Breast epithelium (tissue), 4 donors: ENCODE measurements at regions not wholly inside any gene's neighbourhood (a gene's known extent, or its start where the extent isn't known, plus 50 kb on each side); places are given as distances from the start of the nearest gene placed in this dataset.
A peak's percentile ranks its signal among the peaks of the same experiment; 100 is the strongest.

ENCODE experiments used
- DNase-seq, 2 donors: peaks; one replicate each; pipeline ENCODE4 v3.0.0-alpha.2; 2019; ENCODE audit warnings: low spot score in 2 of 2
- H3K27ac ChIP-seq, 2 donors: fragments of 200-600 bp; sonication (generic) in 1 of 2; one replicate each; pipeline ENCODE4 v1.5.1; 2016 to 2019; ENCODE audit warnings: mild to moderate bottlenecking in 1 of 2
- H3K27me3 ChIP-seq, 2 donors: fragments of 200-600 bp; sonication (generic) in 1 of 2; one replicate each; pipeline versions ENCODE4 v1.5.1 to v1.6.0; 2017 to 2019; ENCODE audit warnings: control low read depth in 1 of 2, mild to moderate bottlenecking in 1 of 2
- H3K36me3 ChIP-seq: fragments of 200-600 bp; one replicate; pipeline ENCODE4 v1.5.1; 2019
- H3K4me1 ChIP-seq, 2 donors: fragments of 200-600 bp; sonication (generic); one replicate each; pipeline ENCODE4 v1.5.1; 2016 to 2019; ENCODE audit warnings: control low read depth in 1 of 2
- H3K4me3 ChIP-seq, 3 donors: fragments of 200-600 bp; sonication (generic); 1 replicate in 2 of 3; 2 replicates in 1 of 3; pipeline ENCODE4 v1.5.1; 2016 to 2019; ENCODE audit warnings: mild to moderate bottlenecking in 3 of 3, moderate library complexity in 2 of 3
- H3K9me3 ChIP-seq, 2 donors: fragments of 200-600 bp; sonication (generic) in 1 of 2; one replicate each; pipeline ENCODE4 v1.5.1; 2016 to 2019; ENCODE audit warnings: control low read depth in 1 of 2
- POLR2A ChIP-seq: fragments of 450-650 bp; IDR thresholded peaks from one replicate; pipeline ENCODE4 v1.6.1; 2016; ENCODE audit warnings: antibody characterized with exemption, mild to moderate bottlenecking, moderate library complexity
- POLR2AphosphoS5 ChIP-seq, 3 donors: sonication (generic); formaldehyde crosslinking; IDR thresholded peaks; one replicate each; pipeline ENCODE4 v1.6.1; 2017; ENCODE audit warnings: antibody characterized with exemption in 3 of 3
- intact Hi-C: fragments of 100-400 bp; cut with DNase I; formaldehyde crosslinking; loops from one replicate; pipeline ENCODE4 v1.15.1; 2023; ENCODE audit warnings: low total_unique reads
- TF ChIP-seq, protein P1 (sequence below), 3 donors: fragments of 450-650 bp; IDR thresholded peaks; one replicate each; pipeline ENCODE4 v1.5.1; 2016 to 2017; ENCODE audit warnings: antibody characterized with exemption in 3 of 3, mild to moderate bottlenecking in 3 of 3, moderate library complexity in 3 of 3

DNA sequence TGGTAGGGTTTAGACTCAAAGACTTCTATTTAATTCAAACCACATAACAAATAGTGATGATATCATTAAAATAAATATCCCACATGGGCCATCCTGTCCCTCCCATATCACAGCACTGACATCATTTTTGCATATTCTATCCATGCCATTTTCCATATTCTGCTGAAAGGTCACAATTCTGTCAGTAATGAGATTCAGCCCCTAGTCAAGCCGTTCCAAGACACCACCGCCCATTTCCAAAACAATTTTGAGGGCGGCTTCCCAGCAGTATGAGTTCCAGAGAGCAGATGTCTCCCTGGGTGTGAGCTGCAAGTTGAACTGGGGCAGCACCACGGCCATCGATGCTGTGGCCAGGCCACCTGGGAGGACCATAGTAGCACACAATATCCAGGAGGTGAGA is 65.1 kb upstream of the PLEKHG1 start:
- intact Hi-C loops: no loop called here
- Histone ChIP-seq H3K27ac (peak overlapping the region in 1 of 2 donors; percentile 8), H3K27me3 (no peaks in the 10 kb centered on the region), H3K9me3 (no peaks in the 10 kb centered on the region), H3K4me1 (no peaks in the 10 kb centered on the region), H3K36me3 (no peaks in the 10 kb centered on the region), H3K4me3 (no peak overlapping the region)
- DNase-seq: no peak
- TF ChIP-seq POLR2AphosphoS5 (IDR thresholded peaks at IDR 0.05) (no peak), POLR2A (no peak)
- TF ChIP-seq, protein P1, sequence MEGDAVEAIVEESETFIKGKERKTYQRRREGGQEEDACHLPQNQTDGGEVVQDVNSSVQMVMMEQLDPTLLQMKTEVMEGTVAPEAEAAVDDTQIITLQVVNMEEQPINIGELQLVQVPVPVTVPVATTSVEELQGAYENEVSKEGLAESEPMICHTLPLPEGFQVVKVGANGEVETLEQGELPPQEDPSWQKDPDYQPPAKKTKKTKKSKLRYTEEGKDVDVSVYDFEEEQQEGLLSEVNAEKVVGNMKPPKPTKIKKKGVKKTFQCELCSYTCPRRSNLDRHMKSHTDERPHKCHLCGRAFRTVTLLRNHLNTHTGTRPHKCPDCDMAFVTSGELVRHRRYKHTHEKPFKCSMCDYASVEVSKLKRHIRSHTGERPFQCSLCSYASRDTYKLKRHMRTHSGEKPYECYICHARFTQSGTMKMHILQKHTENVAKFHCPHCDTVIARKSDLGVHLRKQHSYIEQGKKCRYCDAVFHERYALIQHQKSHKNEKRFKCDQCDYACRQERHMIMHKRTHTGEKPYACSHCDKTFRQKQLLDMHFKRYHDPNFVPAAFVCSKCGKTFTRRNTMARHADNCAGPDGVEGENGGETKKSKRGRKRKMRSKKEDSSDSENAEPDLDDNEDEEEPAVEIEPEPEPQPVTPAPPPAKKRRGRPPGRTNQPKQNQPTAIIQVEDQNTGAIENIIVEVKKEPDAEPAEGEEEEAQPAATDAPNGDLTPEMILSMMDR (IDR thresholded peaks at IDR 0.05): no peak

DNA sequence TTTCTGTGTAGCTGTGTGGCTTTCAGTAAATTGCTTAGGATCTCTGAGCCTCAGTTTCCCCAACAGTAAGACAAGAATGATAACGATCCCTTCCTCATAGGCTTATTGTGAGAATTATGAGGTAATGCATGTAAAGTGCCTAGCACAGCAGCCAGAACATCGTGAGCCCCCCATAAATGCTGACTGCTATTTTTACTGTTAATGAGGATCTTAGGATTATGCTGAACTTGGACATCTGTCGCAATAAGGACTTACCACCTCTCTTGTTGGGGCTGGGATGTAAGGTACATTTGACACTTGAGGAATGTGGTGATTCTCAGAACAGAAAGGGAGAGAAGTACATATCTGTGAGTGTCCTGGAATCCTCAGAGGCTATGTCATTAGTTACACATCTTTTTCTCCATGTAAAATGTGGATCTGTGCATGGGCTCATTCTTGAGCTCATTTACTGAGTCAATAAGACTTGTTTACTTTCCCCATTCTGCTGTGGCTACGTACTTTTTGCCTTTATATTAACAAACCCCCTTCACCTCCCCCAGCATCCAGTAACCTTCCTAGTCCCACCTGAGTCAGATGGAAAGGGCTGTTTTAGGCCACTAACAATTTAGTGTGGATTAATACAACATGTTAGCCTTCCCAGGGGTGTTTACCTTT is 64.4 kb upstream of the PLEKHG1 start:
- Histone ChIP-seq H3K27ac (peak overlapping the region in 1 of 2 donors; percentile 8), H3K36me3 (no peaks in the 10 kb centered on the region), H3K4me3 (no peak overlapping the region), H3K9me3 (no peaks in the 10 kb centered on the region), H3K4me1 (no peaks in the 10 kb centered on the region), H3K27me3 (no peaks in the 10 kb centered on the region)
- TF ChIP-seq, protein P1 (IDR thresholded peaks at IDR 0.05): no peak
- TF ChIP-seq POLR2A (no peak), POLR2AphosphoS5 (IDR thresholded peaks at IDR 0.05) (no peak)
- intact Hi-C loops: no loop called here
- DNase-seq: no peak

DNA sequence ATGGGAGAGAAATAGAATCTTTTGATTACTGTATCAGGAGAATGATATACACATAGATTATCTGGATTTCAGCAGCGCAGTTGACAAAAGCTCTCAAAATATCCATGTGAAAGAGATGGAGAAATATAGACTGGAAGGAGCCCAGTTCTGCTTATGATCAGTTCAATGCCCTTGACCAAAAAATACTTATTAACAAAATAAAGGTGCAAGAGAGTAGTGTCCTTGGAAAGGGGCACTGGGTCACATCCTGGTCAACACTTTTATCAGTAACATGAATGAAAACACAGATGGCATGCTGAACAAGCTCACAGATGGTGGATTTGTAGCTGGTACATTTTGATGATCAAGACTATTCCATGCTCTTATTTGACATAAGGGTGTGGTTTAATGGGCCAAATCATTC is 63.9 kb upstream of the PLEKHG1 start:
- no peak for TF ChIP-seq POLR2A
- TF ChIP-seq, protein P1 (IDR thresholded peaks at IDR 0.05): no peak
- TF ChIP-seq POLR2AphosphoS5 (IDR thresholded peaks at IDR 0.05): no peak
- Histone ChIP-seq H3K36me3 (no peaks in the 10 kb centered on the region), H3K9me3 (no peaks in the 10 kb centered on the region), H3K27me3 (no peaks in the 10 kb centered on the region), H3K27ac (no peak overlapping the region), H3K4me3 (no peak overlapping the region), H3K4me1 (no peaks in the 10 kb centered on the region)
- intact Hi-C loops: no loop called here
- no peak for DNase-seq

DNA sequence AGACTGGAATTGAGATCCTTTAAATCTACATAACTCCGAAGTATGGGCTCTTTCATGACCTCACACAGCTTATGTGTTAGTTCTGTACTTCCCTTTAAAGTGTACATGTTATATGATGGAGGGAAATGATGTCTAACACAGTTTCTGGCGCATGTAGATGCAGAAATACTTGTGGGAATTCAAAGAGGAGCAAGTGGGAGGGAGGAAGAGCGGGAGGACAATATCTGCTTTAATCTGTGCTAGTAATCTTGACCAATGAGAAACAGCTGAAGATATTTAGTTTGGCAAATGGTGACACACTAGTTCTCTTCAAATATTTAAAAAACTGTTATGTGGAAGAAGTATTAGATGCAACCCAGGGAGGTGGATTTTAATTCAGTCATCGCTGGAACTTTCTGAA is 62.9 kb upstream of the PLEKHG1 start:
- H3K4me1 ChIP-seq: no peaks in the 10 kb centered on the region
- H3K4me3 ChIP-seq: no peak overlapping the region
- no peaks in the 10 kb centered on the region for H3K9me3 ChIP-seq
- DNase-seq: no peak
- H3K27ac ChIP-seq: peak overlapping the region in 1 of 2 donors; percentile 68
- intact Hi-C loops: no loop called here
- H3K36me3 ChIP-seq: no peaks in the 10 kb centered on the region
- TF ChIP-seq POLR2A: no peak
- TF ChIP-seq, protein P1 (IDR thresholded peaks at IDR 0.05): no peak
- TF ChIP-seq POLR2AphosphoS5 (IDR thresholded peaks at IDR 0.05): no peak
- no peaks in the 10 kb centered on the region for H3K27me3 ChIP-seq

DNA sequence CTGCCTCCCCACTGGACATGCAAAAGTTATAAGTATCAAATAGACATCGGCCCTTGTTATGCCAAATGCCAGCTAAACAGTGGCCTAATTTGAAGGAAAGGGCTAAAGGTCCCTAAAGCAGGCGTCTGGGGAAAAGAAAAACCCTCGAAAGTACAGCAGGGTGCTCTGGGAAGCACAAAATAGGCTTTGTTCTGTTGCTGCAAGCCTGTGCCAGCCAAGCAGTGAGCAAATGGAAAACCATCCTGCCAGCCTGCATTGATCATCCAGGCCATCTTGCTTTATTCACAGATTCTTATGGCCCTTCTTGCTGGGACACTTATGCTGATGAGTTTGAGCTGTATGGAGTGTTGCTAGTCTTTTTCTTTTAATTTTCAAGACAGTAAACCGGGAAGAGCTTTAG is 62.2 kb upstream of the PLEKHG1 start:
- Histone ChIP-seq H3K9me3 (no peaks in the 10 kb centered on the region), H3K4me1 (no peaks in the 10 kb centered on the region), H3K4me3 (no peak overlapping the region), H3K36me3 (no peaks in the 10 kb centered on the region), H3K27me3 (no peaks in the 10 kb centered on the region), H3K27ac (peak overlapping the region; percentile 30 to 68)
- DNase-seq: no peak
- TF ChIP-seq POLR2A (no peak), POLR2AphosphoS5 (IDR thresholded peaks at IDR 0.05) (no peak)
- TF ChIP-seq, protein P1 (IDR thresholded peaks at IDR 0.05): no peak
- intact Hi-C loops: no loop called here
